ENCODE measurements at regions not wholly inside any gene's neighbourhood (a gene's known extent, or its start where the extent isn't known, plus 50 kb on each side); places are given as distances from the start of the nearest gene placed in this dataset.
"Not testable (repeated sequence)": the region's sequence is repeated elsewhere in the genome, so short reads cannot be mapped to it uniquely, and the experiment has no call there.

DNA sequence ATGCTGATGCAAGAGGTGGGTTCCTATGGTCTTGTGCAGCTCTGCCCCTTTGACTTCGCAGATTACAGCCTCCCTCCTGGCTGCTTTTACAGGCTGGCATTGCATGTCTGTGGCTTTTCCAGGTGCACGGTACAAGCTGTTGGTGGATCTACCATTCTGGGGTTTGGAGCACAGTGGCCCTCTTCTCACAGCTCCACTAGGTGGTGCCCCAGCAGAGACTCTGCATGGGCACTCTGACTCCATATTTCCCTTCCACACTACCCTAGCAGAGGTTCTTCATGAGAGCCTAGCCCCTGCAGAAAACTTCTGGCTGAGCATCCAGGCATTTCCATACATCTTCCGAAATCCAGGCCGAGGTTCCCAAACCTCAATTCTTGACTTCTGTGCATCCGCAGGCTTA is 989.0 kb downstream of the PLA2G4A start:
- DNase-seq (ENCODE audit: low read depth in 2 of 2), result no peak

GRCh38 chr1:187819086-187819485 is 990.3 kb downstream of the PLA2G4A start:
- no peak for DNase-seq (ENCODE audit: low read depth in 2 of 2)

GRCh38 chr1:187836557-187836956 is 1007.8 kb downstream of the PLA2G4A start:
- DNase-seq (ENCODE audit: low read depth in 2 of 2), result no peak

DNA sequence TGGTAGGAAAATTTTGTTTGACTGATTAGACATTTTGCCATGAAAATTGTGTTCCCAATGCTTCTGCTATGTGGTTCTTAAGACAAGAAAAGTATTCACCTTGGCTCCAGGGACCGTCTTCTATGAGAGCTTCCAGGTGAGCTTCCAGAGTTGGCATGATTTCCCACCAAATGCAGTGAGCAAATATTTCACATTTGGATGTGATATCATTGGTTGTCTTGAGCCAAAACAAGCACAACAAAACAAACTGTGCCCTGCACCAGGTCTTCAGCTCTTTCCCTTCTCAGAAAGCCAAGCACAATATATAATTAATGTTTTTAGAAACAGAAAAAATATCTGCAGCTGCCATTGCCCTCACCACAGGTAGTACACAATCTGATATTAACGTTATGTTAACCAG is 1009.0 kb downstream of the PLA2G4A start:
- DNase-seq (ENCODE audit: low read depth in 2 of 2), result no peak

GRCh38 chr1:187838335-187839293 is 1009.9 kb downstream of the PLA2G4A start:
- DNase-seq (ENCODE audit: low read depth in 2 of 2), result no peak

- DNase-seq (ENCODE audit: low read depth in 2 of 2), result no peak
Measured at GRCh38 chr1:187839873-187840272, 1011.1 kb downstream of the PLA2G4A start.

- DNase-seq (ENCODE audit: low read depth in 2 of 2), result no peak
Measured at GRCh38 chr1:187840557-187840956, 1011.8 kb downstream of the PLA2G4A start.

GRCh38 chr1:187842406-187843165 is 1013.8 kb downstream of the PLA2G4A start:
- DNase-seq (ENCODE audit: low read depth in 2 of 2), result no peak

DNA sequence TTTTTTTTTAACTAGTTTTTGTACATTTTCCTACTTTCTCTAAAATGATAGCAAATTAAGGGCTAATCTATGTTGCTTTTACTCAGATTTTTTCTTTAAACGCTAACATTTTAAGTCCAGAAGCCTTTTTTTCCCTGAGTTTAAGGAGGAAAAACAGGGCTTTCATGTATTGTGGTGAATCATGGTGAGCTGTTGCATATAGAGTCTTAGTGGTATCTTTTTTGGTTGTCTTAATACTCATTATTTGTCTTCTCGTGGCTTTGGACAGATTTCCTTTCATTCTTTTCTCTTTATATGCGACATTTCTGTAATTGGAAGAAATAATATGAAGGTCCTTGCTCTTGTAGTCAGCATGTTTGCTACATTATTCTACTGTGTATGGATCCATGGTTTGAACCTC is 1015.6 kb downstream of the PLA2G4A start:
- no peak for DNase-seq (ENCODE audit: low read depth in 2 of 2)

GRCh38 chr1:187847531-187847930 is 1018.8 kb downstream of the PLA2G4A start:
- no peak for DNase-seq (ENCODE audit: low read depth in 2 of 2)

GRCh38 chr1:187848321-187848720 is 1019.6 kb downstream of the PLA2G4A start:
- DNase-seq (ENCODE audit: low read depth in 2 of 2), result no peak

GRCh38 chr1:187850146-187850545 is 1021.4 kb downstream of the PLA2G4A start:
- DNase-seq (ENCODE audit: low read depth in 2 of 2), result not testable (repeated sequence)

DNA sequence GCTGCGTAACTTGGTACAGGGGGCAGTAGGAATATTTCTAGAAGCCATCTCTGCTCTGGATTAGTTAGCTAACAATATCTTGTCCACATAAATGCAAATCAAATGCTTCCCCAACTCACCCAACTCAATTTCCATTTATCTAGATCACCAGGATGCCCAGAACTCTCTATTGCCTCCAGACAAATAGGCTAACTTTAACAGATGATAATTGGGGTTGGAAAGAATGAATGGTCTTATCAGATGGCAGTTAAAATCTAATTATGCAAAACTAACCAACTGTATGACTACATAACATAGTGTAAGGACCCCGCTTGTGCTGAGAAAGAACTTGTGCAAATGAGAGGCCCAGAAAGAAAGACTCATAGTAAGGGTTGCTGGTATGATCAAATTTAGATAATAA is 1024.8 kb downstream of the PLA2G4A start:
- DNase-seq (ENCODE audit: low read depth in 2 of 2), result no peak

DNA sequence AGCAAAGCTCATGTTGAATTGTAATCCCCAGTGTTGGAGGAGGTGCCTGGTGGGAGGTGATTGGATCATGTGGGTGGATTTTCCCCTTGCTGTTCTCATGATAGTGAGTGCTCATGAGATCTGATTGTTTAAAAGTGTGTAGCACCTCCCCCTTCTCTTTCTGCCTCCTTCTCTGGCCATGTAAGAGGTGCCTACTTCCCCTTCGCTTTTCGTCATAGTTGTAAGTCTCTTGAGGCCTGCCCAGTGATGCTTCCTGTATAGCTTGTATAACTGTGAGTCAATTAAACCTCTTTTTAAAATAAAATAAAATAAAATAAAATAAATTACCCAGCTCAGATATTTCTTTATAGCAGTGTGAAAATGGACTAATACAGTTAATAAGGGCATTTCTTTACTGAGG is 1025.7 kb downstream of the PLA2G4A start:
- no peak for DNase-seq (ENCODE audit: low read depth in 2 of 2)

DNA sequence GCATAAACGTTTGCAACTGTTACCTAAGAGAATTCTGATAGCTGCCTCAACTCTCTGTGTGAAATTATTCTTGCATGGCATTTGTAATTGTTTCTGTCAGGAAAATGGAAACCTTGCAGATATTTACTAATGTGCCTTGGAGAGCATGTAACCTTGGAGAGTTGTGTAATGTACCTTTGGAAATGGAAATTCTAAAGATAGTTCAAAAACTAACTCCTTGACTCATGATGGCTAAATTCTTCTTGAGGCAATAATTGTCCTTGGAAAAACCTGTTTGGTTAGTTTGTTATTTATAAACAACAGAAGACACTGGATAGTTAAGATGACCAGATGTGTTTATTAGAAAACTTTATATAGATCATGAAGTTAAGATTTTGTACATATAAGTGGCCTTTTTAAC is 1033.8 kb downstream of the PLA2G4A start:
- DNase-seq (ENCODE audit: low read depth in 2 of 2), result no peak

- no peak for DNase-seq (ENCODE audit: low read depth in 2 of 2)
Measured at GRCh38 chr1:187870552-187870951, 1041.8 kb downstream of the PLA2G4A start.

DNA sequence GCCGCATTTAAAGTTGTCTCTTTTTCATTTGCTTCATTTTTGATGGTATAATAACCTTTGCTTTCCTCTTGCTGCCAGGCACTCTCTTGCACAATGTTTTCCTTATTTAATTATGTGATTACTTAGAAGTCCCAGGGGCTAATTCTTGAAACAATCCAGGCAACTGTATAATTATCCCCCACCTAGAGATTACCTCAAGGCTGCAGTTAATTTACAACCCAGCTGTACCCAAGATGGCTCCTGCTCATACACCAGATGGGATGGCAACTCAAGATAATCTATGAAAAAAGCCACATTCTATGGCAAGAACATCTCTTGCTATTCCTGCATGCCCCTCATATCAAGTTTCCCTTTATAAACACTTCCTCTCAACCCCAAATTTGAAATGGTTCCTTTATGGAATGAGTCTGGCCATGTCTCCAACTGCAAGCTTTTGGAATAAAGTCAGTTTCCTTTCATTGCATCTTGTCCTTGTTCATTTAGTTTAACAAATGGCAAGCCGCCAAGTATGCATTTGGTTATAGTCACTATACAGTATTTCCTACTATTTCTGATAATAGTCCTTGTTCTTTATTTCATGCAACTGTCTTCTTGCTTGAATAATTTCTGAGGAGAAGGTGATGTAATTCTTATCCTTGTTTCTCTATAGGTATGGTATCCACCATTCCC is 1042.6 kb downstream of the PLA2G4A start:
- DNase-seq (ENCODE audit: low read depth in 2 of 2), result no peak

DNA sequence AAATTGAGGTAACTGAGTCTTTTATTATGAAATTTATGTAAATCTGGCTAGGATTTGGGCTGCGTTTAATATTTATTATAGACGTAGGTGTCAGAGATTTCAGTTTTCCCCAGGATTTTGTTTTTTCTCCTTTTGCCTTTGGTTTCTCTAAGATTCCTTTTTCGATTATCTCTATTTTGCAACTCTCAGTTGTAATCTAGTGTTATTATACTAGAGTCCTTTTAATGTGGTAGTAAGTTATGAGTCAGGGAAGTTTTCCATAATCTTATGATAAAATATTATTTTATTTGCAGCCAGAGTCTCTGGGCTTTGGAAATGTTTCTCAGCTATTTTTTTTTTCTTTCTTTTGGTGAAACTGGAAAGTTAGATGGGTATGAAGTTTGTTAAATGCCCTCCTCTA is 1043.8 kb downstream of the PLA2G4A start:
- DNase-seq (ENCODE audit: low read depth in 2 of 2), result no peak

DNA sequence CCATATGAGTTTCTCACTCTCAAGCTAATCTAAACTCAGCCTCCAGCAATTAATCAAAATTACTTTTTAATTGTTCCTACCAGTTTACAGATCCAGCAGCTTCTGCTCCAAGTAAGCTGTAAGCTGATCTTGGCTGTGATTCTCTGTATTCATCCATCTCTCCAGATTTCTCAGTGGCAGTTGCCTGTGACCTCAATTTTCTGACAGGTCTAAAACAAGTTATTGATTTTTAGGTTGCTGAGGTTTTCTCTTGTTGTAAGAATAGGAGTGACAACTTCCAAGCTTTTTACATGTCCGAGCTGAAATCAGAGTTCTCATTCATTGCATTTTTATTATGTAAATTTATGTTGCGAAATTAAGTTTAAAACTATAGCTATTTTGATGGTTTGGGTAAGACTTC is 1044.4 kb downstream of the PLA2G4A start:
- no peak for DNase-seq (ENCODE audit: low read depth in 2 of 2)

- no peak for DNase-seq (ENCODE audit: low read depth in 2 of 2)
Measured at GRCh38 chr1:187876775-187877174, 1048.0 kb downstream of the PLA2G4A start.

DNA sequence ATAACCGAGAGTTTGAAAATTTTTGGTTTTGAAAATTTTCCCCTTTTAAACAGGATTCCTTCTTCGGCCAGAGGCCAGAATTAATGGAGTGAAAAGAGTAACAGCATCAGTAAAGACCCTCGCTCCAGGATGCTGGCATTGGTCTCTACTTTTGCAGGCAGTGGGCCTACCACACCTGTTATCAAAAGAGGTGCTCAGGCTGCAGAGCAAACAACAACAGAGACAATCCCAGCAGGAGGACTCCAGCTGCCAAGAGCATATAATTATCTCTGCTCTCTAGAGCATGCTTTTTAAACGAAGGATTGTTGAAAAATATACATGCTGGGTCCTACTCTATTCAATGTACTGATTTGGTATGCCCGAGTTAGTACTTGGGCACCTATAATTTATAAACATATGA is 1048.5 kb downstream of the PLA2G4A start:
- DNase-seq (ENCODE audit: low read depth in 2 of 2), result no peak

DNA sequence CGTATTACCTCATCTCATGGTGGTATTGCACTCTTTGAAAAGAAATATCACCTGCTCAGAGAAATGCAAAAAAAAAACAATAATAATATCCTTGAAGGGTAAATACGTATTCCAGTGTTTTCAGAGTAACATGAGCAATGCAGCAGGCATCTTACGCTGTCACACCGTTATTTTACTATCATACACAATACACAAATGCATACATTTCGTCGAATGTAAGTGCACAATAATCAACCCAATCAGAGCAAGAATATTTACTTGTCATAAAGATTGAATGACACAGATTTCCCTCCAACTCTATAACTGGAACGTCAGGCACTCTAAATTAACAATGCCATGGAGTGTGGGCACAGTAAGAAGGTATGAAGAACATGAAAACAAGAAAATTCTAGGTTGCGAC is 1050.1 kb downstream of the PLA2G4A start:
- DNase-seq (ENCODE audit: low read depth in 2 of 2), result no peak

Measured in stimulated activated CD8-positive, alpha-beta memory T cell treated with anti-CD3 and anti-CD28 coated beads, Interleukin-2, amount 100 ng/mL, for 48 hours (primary cell).